ENCODE measurements at regions not wholly inside any gene's neighbourhood (a gene's known extent, or its start where the extent isn't known, plus 50 kb on each side); places are given as distances from the start of the nearest gene placed in this dataset.

- H3K4me3 Mint-ChIP-seq, result no peak overlapping the region
- TF ChIP-seq ETV6 (CRISPR knock-in tag; IDR thresholded peaks at IDR 0.05) (no peak), NFYB (CRISPR knock-in tag; conservative IDR thresholded peaks at IDR 0.05; ENCODE audit: low read depth) (no peak), JAZF1 (CRISPR knock-in tag; IDR thresholded peaks at IDR 0.05) (no peak), TCF7 (CRISPR knock-in tag; IDR thresholded peaks at IDR 0.05; ENCODE audit: low read depth) (no peak), MYBL2 (CRISPR knock-in tag; IDR thresholded peaks at IDR 0.05) (no peak), SP1 (CRISPR knock-in tag; conservative IDR thresholded peaks at IDR 0.05) (no peak), ZNF532 (CRISPR knock-in tag; IDR thresholded peaks at IDR 0.05; ENCODE audit: borderline replicate concordance) (no peak), ZMAT4 (CRISPR knock-in tag; IDR thresholded peaks at IDR 0.05) (no peak), FOXP1 (CRISPR knock-in tag; IDR thresholded peaks at IDR 0.05; ENCODE audit: borderline replicate concordance) (no peak), RELA (CRISPR knock-in tag; IDR thresholded peaks at IDR 0.05; ENCODE audit: borderline replicate concordance) (no peak), GABPB1 (CRISPR knock-in tag; IDR thresholded peaks at IDR 0.05) (no peak), TEAD1 (CRISPR knock-in tag; IDR thresholded peaks at IDR 0.05) (no peak), ESRRA (CRISPR knock-in tag; IDR thresholded peaks at IDR 0.05; ENCODE audit: borderline replicate concordance) (no peak), RORB (CRISPR knock-in tag; IDR thresholded peaks at IDR 0.05) (no peak), FOXK1 (CRISPR knock-in tag; IDR thresholded peaks at IDR 0.05) (no peak), ZBTB43 (CRISPR knock-in tag; IDR thresholded peaks at IDR 0.05) (no peak), CBFB (CRISPR knock-in tag; IDR thresholded peaks at IDR 0.05; ENCODE audit: low read depth) (no peak), ZNF423 (CRISPR knock-in tag; IDR thresholded peaks at IDR 0.05) (no peak), E2F4 (CRISPR knock-in tag; IDR thresholded peaks at IDR 0.05; ENCODE audit: borderline replicate concordance, low read depth) (no peak), E2F5 (CRISPR knock-in tag; IDR thresholded peaks at IDR 0.05) (no peak)
- no peak overlapping the region for H3K27ac Mint-ChIP-seq
- ChIA-PET POLR2A (no interaction called here), CTCF (interaction anchor here (1.3 kb wide), 1 partner anchor 16 kb away, joined by 3 read pairs; no protein-coding TSS in a partner anchor)
- H3K9me3 Mint-ChIP-seq, result peaks cover 2% of the 10 kb centered on the region
- no peaks in the 10 kb centered on the region for H3K36me3 Mint-ChIP-seq
- H3K4me1 Mint-ChIP-seq, result peaks cover 36% of the 10 kb centered on the region
- no peaks in the 10 kb centered on the region for H3K27me3 Mint-ChIP-seq (ENCODE audit: low read depth)
- DNase-seq (ENCODE audit: low spot score), result no peak
- ATAC-seq, result no peak
Measured at GRCh38 chr5:158010831-158011230, 151.9 kb upstream of the CLINT1 start.

Data from WTC11 (cell line).